Skeletal muscle satellite cell (primary cell): ENCODE measurements at regions not wholly inside any gene's neighbourhood (a gene's known extent, or its start where the extent isn't known, plus 50 kb on each side); places are given as distances from the start of the nearest gene placed in this dataset.

Experiments
- H3K27me3 ChIP-seq: 2 replicates; pipeline ENCODE4 v1.7.0; 2013; ENCODE audit warnings: low read length; ENCODE audit not compliant: control insufficient read depth, insufficient read depth
- H3K36me3 ChIP-seq: 2 replicates; pipeline ENCODE4 v1.7.0; 2013; ENCODE audit warnings: mild to moderate bottlenecking, control low read depth, low read length; ENCODE audit not compliant: insufficient read depth
- H3K4me1 ChIP-seq: 2 replicates; pipeline ENCODE4 v1.7.0; 2013; ENCODE audit warnings: low read length; ENCODE audit not compliant: control insufficient read depth, insufficient read depth
- H3K4me2 ChIP-seq: 2 replicates; pipeline ENCODE4 v1.7.0; 2013; ENCODE audit warnings: mild to moderate bottlenecking, low read length
- H3K4me3 ChIP-seq: 2 replicates; pipeline ENCODE4 v1.7.0; 2013; ENCODE audit warnings: low read length
- H3K9ac ChIP-seq: 2 replicates; pipeline ENCODE4 v1.7.0; 2013; ENCODE audit warnings: mild to moderate bottlenecking, low read depth, low read length, moderate library complexity
- H3K9me3 ChIP-seq: replicated peaks from 2 replicates; pipeline ENCODE4 v1.7.0; 2013; ENCODE audit warnings: mild to moderate bottlenecking, control low read depth, low read length

GRCh38 chr12:14272956-14273912 lies 92.2 kb upstream of the ATF7IP start:
- H3K9me3 ChIP-seq, result no peaks in the 10 kb centered on the region
- H3K4me3 ChIP-seq, result no peak overlapping the region
- no peaks in the 10 kb centered on the region for H3K4me1 ChIP-seq
- H3K36me3 ChIP-seq, result no peaks in the 10 kb centered on the region
- H3K4me2 ChIP-seq, result no peak overlapping the region
- no peak overlapping the region for H3K9ac ChIP-seq
- no peaks in the 10 kb centered on the region for H3K27me3 ChIP-seq

- Histone ChIP-seq H3K4me2 (no peak overlapping the region), H3K36me3 (no peaks in the 10 kb centered on the region), H3K9ac (no peak overlapping the region), H3K4me1 (no peaks in the 10 kb centered on the region), H3K27me3 (no peaks in the 10 kb centered on the region), H3K9me3 (no peaks in the 10 kb centered on the region), H3K4me3 (no peak overlapping the region)
Measured at GRCh38 chr12:14273913-14274311, 91.6 kb upstream of the ATF7IP start.

GRCh38 chr12:14275111-14275510 lies 90.4 kb upstream of the ATF7IP start:
- no peaks in the 10 kb centered on the region for H3K9me3 ChIP-seq
- H3K36me3 ChIP-seq, result no peaks in the 10 kb centered on the region
- no peak overlapping the region for H3K4me3 ChIP-seq
- H3K9ac ChIP-seq, result no peak overlapping the region
- H3K4me2 ChIP-seq, result no peak overlapping the region
- no peaks in the 10 kb centered on the region for H3K27me3 ChIP-seq
- no peaks in the 10 kb centered on the region for H3K4me1 ChIP-seq

GRCh38 chr12:14275886-14276285 lies 89.6 kb upstream of the ATF7IP start:
- Histone ChIP-seq H3K4me2 (no peak overlapping the region), H3K4me3 (no peak overlapping the region), H3K4me1 (no peaks in the 10 kb centered on the region), H3K36me3 (no peaks in the 10 kb centered on the region), H3K9ac (no peak overlapping the region), H3K27me3 (no peaks in the 10 kb centered on the region), H3K9me3 (no peaks in the 10 kb centered on the region)

GRCh38 chr12:14278294-14278953 lies 87.1 kb upstream of the ATF7IP start:
- H3K9ac ChIP-seq, result no peak overlapping the region
- H3K36me3 ChIP-seq, result no peaks in the 10 kb centered on the region
- no peaks in the 10 kb centered on the region for H3K9me3 ChIP-seq
- no peak overlapping the region for H3K4me2 ChIP-seq
- H3K27me3 ChIP-seq, result no peaks in the 10 kb centered on the region
- no peak overlapping the region for H3K4me3 ChIP-seq
- H3K4me1 ChIP-seq, result no peaks in the 10 kb centered on the region

- Histone ChIP-seq H3K27me3 (no peaks in the 10 kb centered on the region), H3K4me1 (no peaks in the 10 kb centered on the region), H3K9ac (no peak overlapping the region), H3K4me2 (no peak overlapping the region), H3K9me3 (no peaks in the 10 kb centered on the region), H3K36me3 (no peaks in the 10 kb centered on the region), H3K4me3 (no peak overlapping the region)
Measured at GRCh38 chr12:14279845-14280244, 85.6 kb upstream of the ATF7IP start.

- H3K4me1 ChIP-seq, result no peaks in the 10 kb centered on the region
- H3K4me3 ChIP-seq, result no peak overlapping the region
- H3K36me3 ChIP-seq, result no peaks in the 10 kb centered on the region
- no peaks in the 10 kb centered on the region for H3K9me3 ChIP-seq
- no peaks in the 10 kb centered on the region for H3K27me3 ChIP-seq
- H3K9ac ChIP-seq, result no peak overlapping the region
- no peak overlapping the region for H3K4me2 ChIP-seq
Measured at GRCh38 chr12:14280921-14281320, 84.6 kb upstream of the ATF7IP start.

GRCh38 chr12:14281539-14281938 lies 83.9 kb upstream of the ATF7IP start:
- no peak overlapping the region for H3K4me2 ChIP-seq

GRCh38 chr12:14283489-14284144 lies 81.9 kb upstream of the ATF7IP start:
- H3K4me2 ChIP-seq, result no peak overlapping the region
- H3K27me3 ChIP-seq, result no peaks in the 10 kb centered on the region
- H3K9me3 ChIP-seq, result no peaks in the 10 kb centered on the region
- H3K36me3 ChIP-seq, result no peaks in the 10 kb centered on the region
- no peak overlapping the region for H3K4me3 ChIP-seq
- H3K4me1 ChIP-seq, result no peaks in the 10 kb centered on the region
- no peak overlapping the region for H3K9ac ChIP-seq

More at GRCh38 chr12:14281539-14281938, 83.9 kb upstream of the ATF7IP start:
- H3K36me3 ChIP-seq, result no peaks in the 10 kb centered on the region
- H3K9me3 ChIP-seq, result no peaks in the 10 kb centered on the region
- no peak overlapping the region for H3K9ac ChIP-seq
- H3K4me3 ChIP-seq, result no peak overlapping the region
- H3K27me3 ChIP-seq, result no peaks in the 10 kb centered on the region
- H3K4me1 ChIP-seq, result no peaks in the 10 kb centered on the region

GRCh38 chr12:14284184-14284722 lies 81.2 kb upstream of the ATF7IP start:
- no peaks in the 10 kb centered on the region for H3K36me3 ChIP-seq
- H3K9ac ChIP-seq, result no peak overlapping the region
- no peak overlapping the region for H3K4me2 ChIP-seq
- H3K4me1 ChIP-seq, result no peaks in the 10 kb centered on the region
- H3K27me3 ChIP-seq, result no peaks in the 10 kb centered on the region
- H3K9me3 ChIP-seq, result no peaks in the 10 kb centered on the region
- no peak overlapping the region for H3K4me3 ChIP-seq

GRCh38 chr12:14289601-14290000 lies 75.9 kb upstream of the ATF7IP start:
- no peaks in the 10 kb centered on the region for H3K9me3 ChIP-seq
- no peaks in the 10 kb centered on the region for H3K27me3 ChIP-seq
- no peak overlapping the region for H3K9ac ChIP-seq
- H3K4me3 ChIP-seq, result no peak overlapping the region
- H3K4me2 ChIP-seq, result no peak overlapping the region
- no peaks in the 10 kb centered on the region for H3K36me3 ChIP-seq
- H3K4me1 ChIP-seq, result no peaks in the 10 kb centered on the region
